Hepatocyte (in vitro differentiated cells): ENCODE measurements at regions not wholly inside any gene's neighbourhood (a gene's known extent, or its start where the extent isn't known, plus 50 kb on each side); places are given as distances from the start of the nearest gene placed in this dataset.

Source experiments
- DNase-seq: peaks from one replicate; pipeline ENCODE4 v3.0.0-alpha.2; 2016; ENCODE audit warnings: low spot score
- H2AFZ ChIP-seq: fragments of 200-600 bp; sonication (generic); 2 replicates; pipeline ENCODE4 v1.6.0; 2016; ENCODE audit warnings: antibody characterized with exemption, mild to moderate bottlenecking
- H3K27ac ChIP-seq: fragments of 200-600 bp; sonication (generic); 2 replicates; pipeline ENCODE4 v1.5.1; 2016; ENCODE audit warnings: mild to moderate bottlenecking
- H3K27me3 ChIP-seq: fragments of 200-600 bp; sonication (generic); 2 replicates; pipeline ENCODE4 v1.6.1; 2016
- H3K36me3 ChIP-seq: fragments of 200-600 bp; sonication (generic); replicated peaks from 2 replicates; pipeline ENCODE4 v1.5.1; 2016; ENCODE audit warnings: low read depth; ENCODE audit not compliant: insufficient read depth
- H3K4me1 ChIP-seq: fragments of 200-600 bp; sonication (generic); 2 replicates; pipeline ENCODE4 v1.5.1; 2016; ENCODE audit warnings: mild to moderate bottlenecking, moderate library complexity; ENCODE audit not compliant: insufficient read depth
- H3K4me2 ChIP-seq: fragments of 200-600 bp; sonication (generic); 2 replicates; pipeline ENCODE4 v1.6.0; 2016
- H3K4me3 ChIP-seq: fragments of 200-600 bp; sonication (generic); 2 replicates; pipeline ENCODE4 v1.5.1; 2016; ENCODE audit warnings: mild to moderate bottlenecking
- H3K79me2 ChIP-seq: fragments of 200-600 bp; sonication (generic); 2 replicates; pipeline ENCODE4 v1.6.0; 2017; ENCODE audit warnings: mild to moderate bottlenecking
- H3K9me2 ChIP-seq: fragments of 200-600 bp; sonication (generic); replicated peaks from 2 replicates; pipeline ENCODE4 v1.6.0; 2017; ENCODE audit warnings: mild to moderate bottlenecking; ENCODE audit not compliant: insufficient read depth
- H3K9me3 ChIP-seq: fragments of 200-600 bp; sonication (generic); 2 replicates; pipeline ENCODE4 v1.5.1; 2016; ENCODE audit warnings: low read depth, mild to moderate bottlenecking
- H4K20me1 ChIP-seq: fragments of 200-600 bp; sonication (generic); 2 replicates; pipeline ENCODE4 v1.6.0; 2016; ENCODE audit warnings: mild to moderate bottlenecking; ENCODE audit not compliant: insufficient read depth, poor library complexity, severe bottlenecking
- CTCF ChIP-seq: fragments of 200-600 bp; sonication (generic); IDR thresholded peaks from 2 replicates; pipeline ENCODE4 v1.5.1; 2016; ENCODE audit warnings: antibody characterized with exemption, mild to moderate bottlenecking; ENCODE audit not compliant: poor library complexity
- EZH2 ChIP-seq: fragments of 200-600 bp; sonication (generic); IDR thresholded peaks from 2 replicates; pipeline ENCODE4 v1.6.1; 2016; ENCODE audit warnings: antibody characterized with exemption, mild to moderate bottlenecking, borderline replicate concordance
- EZH2phosphoT487 ChIP-seq: fragments of 200-600 bp; sonication (generic); IDR thresholded peaks from one replicate; pipeline ENCODE4 v1.6.1; 2018; ENCODE audit warnings: antibody characterized with exemption, mild to moderate bottlenecking, low read depth, moderate library complexity; ENCODE audit not compliant: unreplicated experiment, severe bottlenecking
- WGBS: methylation state at CpG from one replicate; pipeline ENCODE4 v1.1.6; 2016; ENCODE audit warnings: low lambda C conversion rate; ENCODE audit errors: missing lambda C conversion rate; 5-methylcytosine and 5-hydroxymethylcytosine counted together

GRCh38 chr1:188584119-188584518 lies 1755.4 kb downstream of the PLA2G4A start:
- 98% methylated on average over 2 of the region's 2 CpGs for WGBS

GRCh38 chr1:188590641-188591040 lies 1761.9 kb downstream of the PLA2G4A start:
- no peaks in the 10 kb centered on the region for H3K9me2 ChIP-seq
- H3K4me2 ChIP-seq, result no peak overlapping the region
- H3K79me2 ChIP-seq, result no peaks in the 10 kb centered on the region
- DNase-seq, result no peak
- 38% methylated on average over 1 of the region's 1 CpG for WGBS
- H4K20me1 ChIP-seq, result no peaks in the 10 kb centered on the region
- H3K4me1 ChIP-seq, result no peaks in the 10 kb centered on the region
- H2AFZ ChIP-seq, result no peak overlapping the region
- no peak for TF ChIP-seq EZH2
- no peak for TF ChIP-seq CTCF
- no peak for TF ChIP-seq EZH2phosphoT487
- no peak overlapping the region for H3K27ac ChIP-seq
- no peak overlapping the region for H3K4me3 ChIP-seq
- H3K9me3 ChIP-seq, result no peaks in the 10 kb centered on the region
- no peaks in the 10 kb centered on the region for H3K27me3 ChIP-seq
- no peaks in the 10 kb centered on the region for H3K36me3 ChIP-seq

More at GRCh38 chr1:188584119-188584518, 1755.4 kb downstream of the PLA2G4A start:
- H3K36me3 ChIP-seq, result no peaks in the 10 kb centered on the region
- no peaks in the 10 kb centered on the region for H3K79me2 ChIP-seq
- H3K9me2 ChIP-seq, result no peaks in the 10 kb centered on the region
- H3K27me3 ChIP-seq, result no peaks in the 10 kb centered on the region
- no peak overlapping the region for H3K4me2 ChIP-seq
- H3K9me3 ChIP-seq, result no peaks in the 10 kb centered on the region
- no peaks in the 10 kb centered on the region for H4K20me1 ChIP-seq
- H3K27ac ChIP-seq, result no peak overlapping the region
- TF ChIP-seq CTCF (no peak), EZH2 (no peak), EZH2phosphoT487 (no peak)
- H2AFZ ChIP-seq, result no peak overlapping the region
- no peak for DNase-seq
- no peaks in the 10 kb centered on the region for H3K4me1 ChIP-seq
- H3K4me3 ChIP-seq, result no peak overlapping the region

GRCh38 chr1:188594542-188595235 lies 1765.9 kb downstream of the PLA2G4A start:
- H4K20me1 ChIP-seq, result no peaks in the 10 kb centered on the region

More at GRCh38 chr1:188594542-188595235, 1765.9 kb downstream of the PLA2G4A start:
- Histone ChIP-seq H3K4me3 (no peak overlapping the region), H3K4me2 (no peak overlapping the region), H3K27ac (no peak overlapping the region), H3K79me2 (no peaks in the 10 kb centered on the region), H3K9me3 (no peaks in the 10 kb centered on the region), H3K4me1 (no peaks in the 10 kb centered on the region), H3K36me3 (no peaks in the 10 kb centered on the region), H3K27me3 (no peaks in the 10 kb centered on the region), H2AFZ (no peak overlapping the region), H3K9me2 (no peaks in the 10 kb centered on the region)
- 70% methylated on average over 5 of the region's 5 CpGs for WGBS
- no peak for DNase-seq
- TF ChIP-seq EZH2 (no peak), CTCF (peak; percentile 28), EZH2phosphoT487 (no peak)
